ENCODE measurements at regions not wholly inside any gene's neighbourhood (a gene's known extent, or its start where the extent isn't known, plus 50 kb on each side); places are given as distances from the start of the nearest gene placed in this dataset.
"Not testable (repeated sequence)": the region's sequence is repeated elsewhere in the genome, so short reads cannot be mapped to it uniquely, and the experiment has no call there.

DNA sequence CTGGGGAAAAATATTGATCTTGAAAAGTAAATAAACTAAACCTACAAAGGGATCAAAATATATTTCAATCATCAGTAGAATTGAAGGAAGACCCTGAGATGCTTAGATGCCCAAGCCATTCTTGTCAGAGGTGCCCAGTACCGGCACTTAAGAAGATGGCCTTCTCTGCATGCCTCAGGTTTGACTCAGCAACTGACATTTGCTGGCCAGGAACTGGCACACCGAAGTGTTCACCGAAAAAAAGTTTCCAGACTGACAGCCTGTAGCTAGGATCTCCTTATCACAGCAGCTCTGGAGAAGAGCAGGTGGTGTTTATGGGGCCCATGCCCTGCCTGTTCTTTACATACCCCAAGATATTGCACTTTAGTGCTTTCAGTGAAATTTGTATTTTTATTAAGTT lies 203.2 kb downstream of the MOXD1 start:
- no peak for DNase-seq

DNA sequence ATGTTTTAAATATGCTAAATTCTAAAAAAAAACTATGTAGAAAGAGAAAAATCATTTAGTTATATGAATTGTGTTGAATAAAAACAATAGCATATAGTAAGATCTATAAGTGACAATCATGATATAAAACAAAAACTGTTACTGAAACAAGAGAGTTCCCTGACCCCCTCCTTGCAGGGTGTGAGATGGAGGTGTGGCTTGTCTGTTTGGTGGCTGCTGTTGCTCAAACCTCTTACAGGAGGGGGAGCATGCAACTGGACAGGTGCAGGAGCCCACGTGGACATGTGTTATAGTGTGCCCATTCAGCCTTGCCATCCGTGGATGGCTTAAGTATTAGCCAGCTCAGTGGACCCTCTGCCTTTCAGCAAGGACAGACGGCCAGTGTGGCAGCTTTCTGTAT lies 206.7 kb downstream of the MOXD1 start:
- no peak for DNase-seq

- peak; percentile 27 for DNase-seq
Observed at GRCh38 chr6:132192631-132193030, 208.6 kb downstream of the MOXD1 start.

DNA sequence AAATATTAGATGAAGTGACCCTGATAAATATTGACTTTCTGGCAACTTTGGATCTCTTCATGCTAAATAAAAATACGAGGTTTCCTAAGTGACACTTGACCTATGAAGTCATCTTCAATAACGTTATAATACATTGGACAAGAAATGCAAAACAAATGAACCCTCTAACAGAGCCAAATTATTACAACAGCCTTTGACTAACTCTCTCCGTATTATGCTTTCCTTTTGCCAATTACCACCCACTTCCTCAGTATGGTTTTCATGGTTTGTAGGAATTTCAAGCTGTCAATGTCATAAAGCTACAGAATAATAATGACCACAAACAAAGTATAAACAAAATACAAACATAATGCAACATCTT lies 210.5 kb downstream of the MOXD1 start:
- DNase-seq = no peak

GRCh38 chr6:132190097-132190814 lies 211.0 kb downstream of the MOXD1 start:
- DNase-seq = no peak

DNA sequence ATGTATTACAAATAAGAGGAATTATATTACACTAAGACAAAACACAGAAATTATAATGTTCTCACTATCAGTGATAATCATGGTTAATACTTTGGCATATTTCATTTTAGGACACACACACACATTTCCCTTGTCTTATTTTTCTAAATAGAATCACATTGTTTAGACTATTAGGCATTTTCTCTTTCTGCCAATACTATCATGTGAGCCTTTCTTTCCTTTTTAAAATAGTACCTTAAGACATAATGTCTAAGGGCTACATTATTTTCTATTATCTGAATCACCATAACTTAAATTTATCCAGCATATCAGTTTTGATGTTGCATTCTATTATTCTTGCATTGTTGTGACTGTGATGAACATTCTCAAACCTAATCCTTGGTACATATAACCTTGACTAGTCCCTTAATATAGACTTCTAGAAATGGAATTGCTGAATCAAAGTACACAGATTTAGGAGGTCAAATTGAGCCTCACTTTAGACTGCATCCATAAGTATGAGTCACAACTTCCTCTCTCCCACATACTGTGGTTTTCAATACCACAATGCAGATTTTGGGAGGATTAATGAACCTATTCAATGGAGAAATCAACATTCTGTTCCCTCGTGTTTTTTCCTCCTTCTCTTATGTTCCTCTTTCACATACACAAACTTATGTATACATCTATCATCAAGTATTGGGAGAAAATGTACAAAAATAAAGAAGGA lies 212.6 kb downstream of the MOXD1 start:
- no peak for DNase-seq

DNA sequence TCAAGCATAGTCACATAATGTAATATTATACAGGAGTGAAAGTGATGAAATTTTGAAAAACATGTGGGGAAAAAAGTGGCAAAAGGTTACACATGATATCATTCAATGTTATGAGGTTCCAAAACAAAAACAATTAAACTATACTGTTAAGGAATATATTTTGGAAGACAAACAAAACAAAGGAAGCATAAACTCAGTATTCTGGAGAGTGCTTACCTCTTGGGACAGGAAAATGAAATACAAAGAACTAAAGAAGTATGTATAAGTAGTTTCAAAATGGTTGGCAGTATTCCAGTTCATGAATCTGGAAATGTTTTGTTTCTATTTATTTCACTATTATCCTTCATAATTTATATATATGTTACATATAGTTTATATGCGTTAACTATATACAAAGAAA lies 213.5 kb downstream of the MOXD1 start:
- no peak for DNase-seq

- DNase-seq = not testable (repeated sequence)
Observed at GRCh38 chr6:132184966-132185365, 216.3 kb downstream of the MOXD1 start.

GRCh38 chr6:132179955-132180354 lies 221.3 kb downstream of the MOXD1 start:
- DNase-seq = peak; percentile 13

DNA sequence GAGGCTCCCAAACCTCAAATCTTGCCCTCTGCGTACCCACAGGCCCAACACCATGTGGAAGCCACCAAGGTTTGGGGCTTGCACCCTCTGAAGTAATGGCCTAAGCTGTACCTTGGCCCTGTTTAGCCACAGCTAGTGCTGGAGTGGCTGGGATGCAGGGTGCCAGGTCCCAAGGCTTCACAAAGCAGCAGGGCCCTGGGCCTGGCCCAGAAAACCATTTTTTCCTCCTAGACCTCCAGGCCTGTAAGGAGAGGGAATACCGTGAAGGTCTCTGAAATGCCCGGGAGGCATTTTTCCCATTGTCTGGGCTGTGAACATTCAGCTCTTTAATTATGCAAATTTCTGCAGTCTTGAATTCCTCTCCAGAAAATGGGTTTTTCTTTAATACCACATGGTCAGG lies 223.7 kb upstream of the CCN2 start:
- no peak for DNase-seq

DNA sequence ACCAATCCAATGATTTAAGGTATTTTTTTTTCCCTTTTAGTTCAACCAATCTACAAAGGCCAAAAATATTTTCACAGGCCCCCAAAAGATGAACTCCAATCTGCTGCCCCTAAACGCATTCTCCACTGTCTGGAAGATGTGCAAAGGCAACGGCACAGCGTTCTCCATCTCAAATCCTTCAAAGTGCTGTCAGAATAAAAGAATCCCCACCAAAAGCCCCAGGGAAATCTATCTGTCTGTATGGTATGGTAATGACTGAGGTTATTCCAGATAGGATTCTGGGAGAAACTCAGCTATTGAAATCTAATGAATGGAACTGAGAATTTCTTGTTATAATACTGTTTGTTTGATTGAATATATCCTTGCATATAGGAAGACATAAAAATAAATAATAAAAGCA lies 217.8 kb upstream of the CCN2 start:
- DNase-seq = no peak

DNA sequence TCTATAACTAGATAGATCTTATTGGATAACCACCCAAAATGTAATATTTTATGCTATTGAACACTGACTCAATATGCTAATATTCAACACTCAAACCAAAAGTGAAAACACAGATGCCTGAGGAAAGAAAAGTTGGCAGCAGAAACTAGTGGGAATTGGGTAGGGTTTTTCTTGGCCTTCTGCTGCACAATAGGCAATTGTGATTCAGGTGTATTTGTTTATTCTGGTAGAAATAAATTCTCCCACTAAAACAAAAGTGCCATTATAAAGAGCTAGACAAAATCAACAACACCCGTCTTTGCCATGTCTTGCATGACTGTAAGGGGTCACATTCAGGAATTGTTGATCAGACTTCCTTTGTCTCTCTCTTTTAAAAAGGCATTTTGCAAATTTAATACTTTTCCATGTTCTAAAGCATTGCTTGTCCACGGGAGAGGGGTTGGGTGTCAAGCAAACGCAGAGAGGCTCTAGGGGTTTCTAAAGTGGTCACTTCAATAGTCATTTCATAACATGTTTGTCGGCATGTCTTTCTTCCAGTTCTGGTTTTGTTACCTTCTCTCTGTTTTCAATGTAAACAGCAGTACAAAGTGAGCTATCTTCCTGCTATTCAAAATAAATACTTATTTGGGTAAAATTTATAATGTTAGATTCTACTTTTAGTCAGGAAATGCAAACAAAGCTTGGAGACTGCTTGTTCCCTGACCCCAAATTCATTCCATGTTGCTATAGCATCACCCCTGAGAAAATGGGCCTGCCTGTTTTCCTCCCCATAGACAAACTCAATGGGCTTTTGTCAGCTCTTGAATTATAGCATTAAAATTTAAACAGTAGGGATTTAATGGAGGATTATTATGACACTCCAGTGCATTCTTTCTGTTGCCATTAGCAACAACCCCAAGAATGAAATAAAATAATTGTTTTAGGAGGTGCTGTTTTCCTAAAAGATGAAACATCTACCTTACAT lies 217.0 kb upstream of the CCN2 start:
- DNase-seq = peak; percentile 43

- no peak for DNase-seq
Observed at GRCh38 chr6:132166526-132167051, 215.4 kb upstream of the CCN2 start.

DNA sequence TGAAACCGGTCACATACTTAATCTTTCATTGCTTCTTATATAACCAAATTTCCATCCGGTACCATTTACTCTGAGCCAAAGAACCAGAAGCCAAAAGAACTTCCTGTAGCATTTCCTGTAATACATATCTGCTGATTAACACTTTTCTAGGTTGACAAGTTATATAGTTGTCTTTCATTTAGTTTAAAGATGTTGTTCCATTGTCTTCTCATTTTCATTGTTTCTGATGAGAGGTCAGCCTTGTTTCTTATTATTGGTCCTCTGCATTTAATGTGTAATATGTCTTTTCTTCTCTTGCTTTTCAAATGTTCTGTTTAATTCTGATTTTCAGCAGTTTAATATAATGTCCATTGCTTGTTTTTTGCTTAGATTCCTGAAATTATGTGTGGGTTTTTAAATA lies 214.5 kb upstream of the CCN2 start:
- DNase-seq = no peak

DNA sequence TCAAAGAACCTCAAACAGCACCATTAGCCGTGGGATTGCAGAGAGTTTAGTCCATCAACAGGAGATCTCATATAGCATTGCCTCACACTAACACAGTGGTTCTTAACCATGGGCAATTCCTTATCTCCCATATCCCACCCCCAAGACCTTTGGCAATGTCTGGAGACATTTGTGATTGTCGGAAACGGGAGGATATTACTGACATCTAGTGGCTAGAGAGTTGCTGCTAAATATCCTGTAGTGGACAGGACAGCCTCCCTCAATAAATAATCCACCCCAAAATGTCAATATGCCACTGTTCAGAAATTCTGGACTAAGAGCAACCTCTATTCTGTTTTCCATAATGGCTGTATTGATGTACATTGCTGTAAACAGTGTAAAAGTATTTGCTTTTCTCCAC lies 210.1 kb upstream of the CCN2 start:
- peak; percentile 25 for DNase-seq

- DNase-seq = no peak
Observed at GRCh38 chr6:132153221-132153898, 202.2 kb upstream of the CCN2 start.

DNA sequence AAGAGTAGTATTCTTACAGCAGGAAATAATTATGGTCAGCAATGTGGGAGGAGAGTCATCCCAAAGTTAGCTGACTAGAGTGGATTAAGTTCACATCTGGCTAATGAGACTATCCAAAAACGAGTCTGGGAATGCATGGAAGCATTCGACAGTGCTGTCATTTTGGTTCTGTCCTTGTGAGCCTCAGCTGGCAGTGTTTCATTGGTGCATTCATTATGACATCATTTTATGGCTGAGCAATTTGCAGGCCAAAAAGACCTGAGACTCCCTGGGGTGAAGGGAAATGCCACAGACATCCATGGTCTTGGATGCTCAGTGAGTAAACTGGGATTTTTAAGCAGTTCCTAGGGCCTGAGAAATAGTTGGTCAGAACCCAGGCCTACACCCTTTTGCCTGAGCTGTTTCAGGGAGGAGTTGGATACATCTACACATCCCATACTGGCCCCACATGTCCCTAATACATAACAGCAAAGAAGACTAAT lies 196.4 kb upstream of the CCN2 start:
- no peak for DNase-seq

DNA sequence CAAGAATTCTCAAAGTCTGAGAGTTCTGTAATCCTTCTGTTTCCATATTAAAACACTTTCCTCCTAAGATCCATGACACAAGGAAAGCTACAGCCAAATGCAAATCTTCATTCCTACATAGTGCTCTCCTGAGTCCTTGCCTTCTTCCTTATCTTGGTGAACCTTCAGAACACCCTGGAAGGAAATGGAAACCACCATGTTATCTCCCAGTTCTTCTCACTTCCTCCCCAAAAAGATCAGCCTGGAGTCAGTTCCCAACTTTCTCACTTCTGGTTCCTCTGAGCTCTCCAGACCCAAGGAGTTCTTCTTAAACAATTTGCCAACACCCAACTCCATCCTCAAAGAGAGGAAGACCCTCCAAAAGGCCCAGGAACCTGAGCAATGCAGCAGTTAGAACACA lies 193.3 kb upstream of the CCN2 start:
- no peak for DNase-seq

DNA sequence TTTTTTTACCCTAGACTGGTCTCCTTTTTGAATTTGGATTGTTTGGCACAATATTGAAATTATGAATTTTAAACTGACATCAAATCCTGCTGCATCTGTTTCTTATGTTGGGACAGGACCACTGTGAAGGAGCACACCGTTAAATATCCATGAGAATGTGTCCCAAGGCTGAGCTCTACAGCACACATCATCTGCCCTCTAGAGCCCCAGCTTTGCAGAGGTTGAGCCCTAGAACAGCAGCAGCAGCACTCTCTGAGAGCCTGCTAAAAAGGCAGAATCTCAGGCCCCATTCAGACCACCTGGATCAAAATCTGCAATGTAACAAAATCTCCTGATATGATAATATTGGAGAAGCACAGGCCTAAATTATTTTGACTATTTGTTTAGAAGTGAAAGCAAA lies 192.1 kb upstream of the CCN2 start:
- no peak for DNase-seq

DNA sequence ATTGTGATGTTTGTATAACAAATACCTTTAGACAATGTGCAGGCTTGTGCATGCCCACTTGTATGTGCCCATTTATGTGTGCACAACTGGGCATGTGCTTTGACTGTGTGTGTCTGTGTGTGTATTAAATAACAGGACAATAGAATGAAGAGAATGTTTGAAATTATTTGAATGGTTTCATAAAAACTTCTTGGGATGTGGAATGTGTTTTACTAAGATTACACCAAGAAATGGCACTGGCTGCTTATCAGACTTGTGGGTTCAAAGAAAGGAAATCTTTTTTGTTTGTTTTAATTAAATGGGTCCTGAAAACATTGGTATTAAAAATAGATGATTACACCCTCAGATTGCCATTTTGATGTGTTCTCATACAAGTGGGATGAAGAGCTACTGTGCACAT lies 191.6 kb upstream of the CCN2 start:
- DNase-seq = no peak

DNA sequence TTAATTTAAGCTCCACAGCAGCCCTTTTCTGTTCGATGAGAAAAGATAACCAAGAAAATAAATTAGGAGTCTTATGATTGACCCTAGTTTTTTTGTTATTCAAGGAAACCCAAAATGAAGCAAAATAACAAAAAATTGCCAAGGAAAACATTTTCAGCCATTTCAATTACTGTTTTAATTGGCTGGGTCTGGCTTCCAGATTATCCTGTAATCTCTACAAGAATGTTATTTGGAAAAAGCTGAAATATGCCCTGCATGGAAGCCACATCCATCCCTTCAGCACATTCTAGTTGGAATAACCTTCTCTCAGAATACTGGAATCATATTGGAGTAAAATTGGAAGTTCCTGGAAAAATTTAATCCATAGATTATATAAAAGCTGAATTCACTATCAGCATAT lies 191.1 kb upstream of the CCN2 start:
- DNase-seq = no peak

DNA sequence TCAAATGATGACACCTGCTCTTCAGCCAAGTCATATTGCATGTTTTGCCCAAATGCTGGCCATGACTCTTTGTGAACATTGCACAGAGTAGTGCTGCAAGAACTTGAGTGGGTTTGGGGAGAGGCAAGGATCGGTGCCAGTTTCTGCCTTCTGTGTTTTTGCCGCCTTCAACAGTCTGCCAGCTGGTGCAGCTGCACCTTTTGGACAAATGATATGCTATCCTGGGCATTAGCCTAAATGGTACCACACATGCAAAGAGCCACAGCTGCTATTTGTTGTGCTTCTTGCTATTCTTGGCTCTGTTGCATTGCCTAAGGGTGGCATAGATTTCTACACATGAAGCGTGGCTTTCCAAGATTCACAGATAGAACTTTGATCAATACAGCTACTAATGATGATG lies 189.0 kb upstream of the CCN2 start:
- DNase-seq = peak; percentile 14

DNA sequence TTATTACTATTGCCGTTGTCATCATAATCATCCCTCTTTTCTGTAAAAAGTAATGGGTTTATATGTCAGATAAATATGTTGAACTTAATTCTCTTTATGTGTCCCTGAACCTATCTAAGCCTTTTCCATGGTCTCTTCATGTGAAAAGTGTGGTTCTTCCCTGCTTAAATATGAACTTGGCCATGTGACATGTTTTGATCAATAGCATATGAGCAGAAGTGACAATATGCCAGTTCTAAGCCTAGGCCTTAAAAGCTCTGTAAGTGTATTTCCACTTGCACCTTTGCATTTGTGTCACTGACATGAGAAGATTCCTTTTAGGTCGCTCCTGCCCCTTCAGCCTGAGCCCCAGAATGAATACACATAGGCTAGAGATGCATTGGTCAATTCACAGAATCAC lies 188.4 kb upstream of the CCN2 start:
- DNase-seq = no peak
